A673 (cell line): ENCODE measurements at regions not wholly inside any gene's neighbourhood (a gene's known extent, or its start where the extent isn't known, plus 50 kb on each side); places are given as distances from the start of the nearest gene placed in this dataset.

Source experiments
- BruUV-seq: library from RNA; stranded (reverse); fragments of 400-500 nt; replicated peaks from 2 replicates; lab custom pipeline; 2021; lab: Mats Ljungman, UMichigan
- CTCF ChIA-PET: fragments of 300-600 bp; sonication (Branson Sonifier 250); formaldehyde crosslinking; loops from one replicate; lab custom pipeline; 2022; ENCODE audit warnings: antibody characterized with exemption; lab: Charles Lee
- POLR2A ChIA-PET: fragments of 300-600 bp; sonication (Branson Sonifier 250); formaldehyde crosslinking; loops from one replicate; lab custom pipeline; 2022; ENCODE audit warnings: antibody characterized with exemption; ENCODE audit not compliant: low non-redundant PET; lab: Charles Lee
- DNase-seq: peaks from one replicate; pipeline ENCODE4 v3.0.0-alpha.2; 2015; ENCODE audit warnings: low spot score
- H3K27ac ChIP-seq: fragments of 200-600 bp; sonication (generic); 2 replicates; pipeline ENCODE4 v1.5.1; 2016; ENCODE audit warnings: mixed run types, low read depth, mild to moderate bottlenecking, mixed read lengths, antibody characterized with exemption, low read length; ENCODE audit not compliant: poor library complexity, severe bottlenecking
- H3K27me3 ChIP-seq: fragments of 200-600 bp; sonication (generic); replicated peaks from 2 replicates; pipeline ENCODE4 v1.6.1; 2017; ENCODE audit warnings: mixed run types, low read depth, mild to moderate bottlenecking, mixed read lengths, antibody characterized with exemption, low read length; ENCODE audit not compliant: insufficient read depth, poor library complexity
- H3K36me3 ChIP-seq: fragments of 200-600 bp; sonication (generic); 2 replicates; pipeline ENCODE4 v1.6.1; 2016; ENCODE audit warnings: mixed run types, mild to moderate bottlenecking, mixed read lengths, antibody characterized with exemption, low read length; ENCODE audit not compliant: insufficient read depth, poor library complexity, severe bottlenecking
- H3K4me1 ChIP-seq: fragments of 200-600 bp; sonication (generic); 2 replicates; pipeline ENCODE4 v1.6.1; 2017; ENCODE audit warnings: mixed run types, mild to moderate bottlenecking, mixed read lengths, antibody characterized with exemption, low read length; ENCODE audit not compliant: insufficient read depth, poor library complexity, severe bottlenecking
- H3K4me3 ChIP-seq: fragments of 200-600 bp; sonication (generic); 2 replicates; pipeline ENCODE4 v1.5.1; 2016; ENCODE audit warnings: low read depth, mixed run types, mild to moderate bottlenecking, mixed read lengths, low read length; ENCODE audit not compliant: poor library complexity, severe bottlenecking
- H3K9me3 ChIP-seq: fragments of 200-600 bp; sonication (generic); 2 replicates; pipeline ENCODE4 v1.6.1; 2016; ENCODE audit warnings: mixed run types, low read depth, mild to moderate bottlenecking, mixed read lengths, antibody characterized with exemption, low read length; ENCODE audit not compliant: poor library complexity, severe bottlenecking
- CTCF ChIP-seq: fragments of 300-800, 200-600 bp; sonication (generic); conservative IDR thresholded peaks from 2 replicates; pipeline ENCODE4 v1.5.1; 2017; ENCODE audit warnings: low read depth, mild to moderate bottlenecking, antibody characterized with exemption, low read length, moderate library complexity, mixed read lengths
- EZH2 ChIP-seq: fragments of 200-600 bp; sonication (generic); IDR thresholded peaks from 2 replicates; pipeline ENCODE4 v1.6.1; 2017; ENCODE audit warnings: borderline replicate concordance, low read depth, mild to moderate bottlenecking, mixed read lengths, antibody characterized with exemption, low read length; ENCODE audit not compliant: poor library complexity, severe bottlenecking
- intact Hi-C: fragments of 100-400 bp; cut with micrococcal nuclease; formaldehyde crosslinking; loops from one replicate; pipeline ENCODE4 v1.10.0; 2022; ENCODE audit not compliant: unreplicated experiment

- Histone ChIP-seq H3K36me3 (no peaks in the 10 kb centered on the region), H3K4me1 (no peaks in the 10 kb centered on the region), H3K27me3 (no peaks in the 10 kb centered on the region), H3K9me3 (no peaks in the 10 kb centered on the region), H3K4me3 (no peak overlapping the region), H3K27ac (no peak overlapping the region)
- ChIA-PET POLR2A (no interaction called here), CTCF (interaction anchor here (0.8 to 1.1 kb wide), 2 partner anchors 356 to 734 kb away, joined by 3 to 4 read pairs; no protein-coding TSS in a partner anchor)
- no peak for TF ChIP-seq CTCF
- no peak for TF ChIP-seq EZH2
- DNase-seq: peak; percentile 36
- BruUV-seq: no TSS peak
- intact Hi-C loops: loop anchor here (5.0 kb wide), 1 partner anchor 734 kb away; no protein-coding TSS in a partner anchor
Observed at GRCh38 chr4:82201303-82201702, 172.5 kb downstream of the HNRNPD start.

- no peak for DNase-seq
- Histone ChIP-seq H3K4me1 (no peaks in the 10 kb centered on the region), H3K36me3 (no peaks in the 10 kb centered on the region), H3K4me3 (no peak overlapping the region), H3K9me3 (no peaks in the 10 kb centered on the region), H3K27ac (no peak overlapping the region), H3K27me3 (no peaks in the 10 kb centered on the region)
- POLR2A ChIA-PET: no interaction called here
- no peak for TF ChIP-seq CTCF
- no peak for TF ChIP-seq EZH2
- no TSS peak for BruUV-seq
- intact Hi-C loops: loop anchor here (5.0 kb wide), 1 partner anchor 733 kb away; no protein-coding TSS in a partner anchor
- CTCF ChIA-PET: no interaction called here
Observed at GRCh38 chr4:82200046-82200445, 173.7 kb downstream of the HNRNPD start.

GRCh38 chr4:82194329-82194728 lies 179.5 kb downstream of the HNRNPD start:
- Histone ChIP-seq H3K36me3 (no peaks in the 10 kb centered on the region), H3K9me3 (no peaks in the 10 kb centered on the region), H3K27ac (no peak overlapping the region), H3K27me3 (no peaks in the 10 kb centered on the region), H3K4me1 (no peaks in the 10 kb centered on the region), H3K4me3 (no peak overlapping the region)
- BruUV-seq: no TSS peak
- intact Hi-C loops: no loop called here
- TF ChIP-seq EZH2 (no peak), CTCF (no peak)
- ChIA-PET POLR2A (no interaction called here), CTCF (no interaction called here)
- no peak for DNase-seq
